ENCODE measurements at regions not wholly inside any gene's neighbourhood (a gene's known extent, or its start where the extent isn't known, plus 50 kb on each side); places are given as distances from the start of the nearest gene placed in this dataset.

GRCh38 chr19:29384656-29385055, 141.1 kb upstream of the VSTM2B start:
- H3K36me3 Mint-ChIP-seq: no peaks in the 10 kb centered on the region
- no peaks in the 10 kb centered on the region for H3K4me1 Mint-ChIP-seq
- peaks cover 65% of the 10 kb centered on the region for H3K27me3 Mint-ChIP-seq (ENCODE audit: low read depth)
- H3K27ac Mint-ChIP-seq: no peak overlapping the region
- H3K9me3 Mint-ChIP-seq: no peaks in the 10 kb centered on the region
- no peak overlapping the region for H3K4me3 Mint-ChIP-seq
- TF ChIP-seq CTCF (IDR thresholded peaks at IDR 0.05; ENCODE audit: unreplicated experiment): no peak
- DNase-seq (ENCODE audit: low spot score in 2 of 2, unreplicated experiment in 2 of 2): no peak

GRCh38 chr19:29385191-29385795, 140.5 kb upstream of the VSTM2B start:
- no peaks in the 10 kb centered on the region for H3K4me1 Mint-ChIP-seq
- DNase-seq (ENCODE audit: low spot score in 2 of 2, unreplicated experiment in 2 of 2): no peak
- H3K9me3 Mint-ChIP-seq: no peaks in the 10 kb centered on the region
- peaks cover 62% of the 10 kb centered on the region for H3K27me3 Mint-ChIP-seq (ENCODE audit: low read depth)
- H3K36me3 Mint-ChIP-seq: no peaks in the 10 kb centered on the region
- TF ChIP-seq CTCF (IDR thresholded peaks at IDR 0.05; ENCODE audit: unreplicated experiment): no peak
- H3K4me3 Mint-ChIP-seq: no peak overlapping the region
- H3K27ac Mint-ChIP-seq: no peak overlapping the region

- Mint-ChIP-seq H3K27me3 (ENCODE audit: low read depth) (peaks cover 53% of the 10 kb centered on the region), H3K4me3 (no peak overlapping the region), H3K4me1 (no peaks in the 10 kb centered on the region), H3K9me3 (peaks cover 10% of the 10 kb centered on the region), H3K36me3 (no peaks in the 10 kb centered on the region), H3K27ac (no peak overlapping the region)
- TF ChIP-seq CTCF (IDR thresholded peaks at IDR 0.05; ENCODE audit: unreplicated experiment): no peak
- DNase-seq (ENCODE audit: low spot score in 2 of 2, unreplicated experiment in 2 of 2): no peak
Measured at GRCh38 chr19:29386970-29387369, 138.8 kb upstream of the VSTM2B start.

- no peak overlapping the region for H3K27ac Mint-ChIP-seq
- no peaks in the 10 kb centered on the region for H3K36me3 Mint-ChIP-seq
- H3K4me1 Mint-ChIP-seq: no peaks in the 10 kb centered on the region
- no peak overlapping the region for H3K4me3 Mint-ChIP-seq
- no peak for DNase-seq (ENCODE audit: low spot score in 2 of 2, unreplicated experiment in 2 of 2)
- TF ChIP-seq CTCF (IDR thresholded peaks at IDR 0.05; ENCODE audit: unreplicated experiment): no peak
- peaks cover 10% of the 10 kb centered on the region for H3K9me3 Mint-ChIP-seq
- H3K27me3 Mint-ChIP-seq (ENCODE audit: low read depth): peaks cover 47% of the 10 kb centered on the region
Measured at GRCh38 chr19:29387586-29387985, 138.2 kb upstream of the VSTM2B start.

- Mint-ChIP-seq H3K36me3 (no peaks in the 10 kb centered on the region), H3K4me3 (no peak overlapping the region), H3K9me3 (peaks cover 10% of the 10 kb centered on the region), H3K4me1 (peaks cover 2% of the 10 kb centered on the region), H3K27ac (no peak overlapping the region), H3K27me3 (ENCODE audit: low read depth) (peaks cover 41% of the 10 kb centered on the region)
- TF ChIP-seq CTCF (IDR thresholded peaks at IDR 0.05; ENCODE audit: unreplicated experiment): no peak
- DNase-seq (ENCODE audit: low spot score in 2 of 2, unreplicated experiment in 2 of 2): no peak
Measured at GRCh38 chr19:29389495-29389894, 136.3 kb upstream of the VSTM2B start.

GRCh38 chr19:29390742-29391141, 135.1 kb upstream of the VSTM2B start:
- TF ChIP-seq CTCF (IDR thresholded peaks at IDR 0.05; ENCODE audit: unreplicated experiment): no peak
- Mint-ChIP-seq H3K27ac (no peak overlapping the region), H3K4me1 (peaks cover 14% of the 10 kb centered on the region), H3K9me3 (peaks cover 10% of the 10 kb centered on the region), H3K4me3 (no peak overlapping the region), H3K27me3 (ENCODE audit: low read depth) (peaks cover 32% of the 10 kb centered on the region), H3K36me3 (no peaks in the 10 kb centered on the region)
- DNase-seq (ENCODE audit: low spot score in 2 of 2, unreplicated experiment in 2 of 2): no peak
